NCI-H1092 (cell line): ENCODE measurements at regions not wholly inside any gene's neighbourhood (a gene's known extent, or its start where the extent isn't known, plus 50 kb on each side); places are given as distances from the start of the nearest gene placed in this dataset.

ENCODE experiments used
- DNase-seq: peaks from one replicate; lab custom pipeline; 2025; lab: John Stamatoyannopoulos, UW

DNA sequence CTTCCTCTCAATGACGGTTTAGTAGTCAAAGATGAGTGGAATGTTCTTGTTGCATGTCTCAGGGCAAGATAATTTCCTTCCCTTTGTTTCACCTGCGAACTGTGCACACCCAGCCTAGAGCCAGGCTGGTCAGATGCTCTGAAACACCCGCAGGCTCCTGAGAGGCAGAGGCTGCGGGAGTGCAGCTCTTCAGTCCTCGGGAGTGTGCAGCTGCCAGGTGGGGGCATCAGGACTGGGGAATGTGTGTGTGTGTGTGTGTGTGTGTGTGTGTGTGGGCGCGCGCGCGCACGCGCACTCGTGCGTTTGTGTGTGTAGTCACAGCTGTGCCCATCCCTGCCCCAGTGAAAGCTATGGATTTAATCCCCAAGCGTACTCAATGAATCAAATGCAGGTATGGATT lies 136.2 kb upstream of the NTM start:
- DNase-seq, result no peak

DNA sequence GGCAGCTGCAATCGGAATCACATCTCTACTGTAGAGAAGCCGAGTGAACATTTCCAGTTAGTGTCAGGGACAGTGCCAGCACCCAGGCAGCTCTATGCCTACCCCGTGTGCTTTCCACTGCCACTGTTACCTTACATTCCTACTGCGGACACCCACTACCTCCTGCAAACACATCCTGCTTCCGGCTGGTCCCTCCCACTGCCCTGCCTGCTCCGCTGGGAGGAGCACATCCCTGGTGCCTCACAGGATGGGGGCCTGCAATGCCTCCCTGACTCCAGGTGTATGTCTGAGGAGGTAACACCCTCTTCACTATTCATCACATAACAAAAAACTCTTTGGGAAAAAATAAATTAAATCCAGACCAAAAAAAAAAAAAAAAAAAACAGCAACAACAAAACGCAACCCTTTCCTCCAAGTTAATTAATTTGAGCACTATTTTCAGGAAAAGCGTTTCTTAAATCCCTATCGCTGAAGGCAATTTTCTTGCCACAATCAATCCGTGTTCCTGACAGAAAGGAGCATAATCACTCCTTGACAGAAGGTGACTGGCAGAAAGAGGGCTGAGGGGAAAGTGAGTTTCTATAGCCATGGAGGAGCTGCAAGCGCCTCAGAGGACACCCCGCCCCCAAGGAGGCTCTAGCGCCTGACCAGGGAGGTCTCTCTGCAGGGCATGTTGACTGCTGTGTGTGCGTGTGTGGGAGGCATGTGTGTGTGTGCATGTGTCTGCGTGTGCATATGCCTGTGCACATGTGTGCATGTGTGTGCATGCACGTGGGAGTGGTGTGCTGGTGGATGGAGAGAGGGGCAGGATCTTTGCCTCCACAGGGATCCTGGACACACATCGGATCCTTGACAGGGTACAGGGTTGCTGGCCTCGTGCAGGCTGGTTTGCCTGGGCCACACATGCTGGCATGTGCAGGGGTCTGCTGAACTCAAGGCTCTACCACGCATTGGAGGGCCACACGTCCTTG lies 134.8 kb upstream of the NTM start:
- DNase-seq, result no peak

- DNase-seq, result no peak
These were observed 130.0 kb upstream of the NTM start for GRCh38 chr11:131240421-131240820.

DNA sequence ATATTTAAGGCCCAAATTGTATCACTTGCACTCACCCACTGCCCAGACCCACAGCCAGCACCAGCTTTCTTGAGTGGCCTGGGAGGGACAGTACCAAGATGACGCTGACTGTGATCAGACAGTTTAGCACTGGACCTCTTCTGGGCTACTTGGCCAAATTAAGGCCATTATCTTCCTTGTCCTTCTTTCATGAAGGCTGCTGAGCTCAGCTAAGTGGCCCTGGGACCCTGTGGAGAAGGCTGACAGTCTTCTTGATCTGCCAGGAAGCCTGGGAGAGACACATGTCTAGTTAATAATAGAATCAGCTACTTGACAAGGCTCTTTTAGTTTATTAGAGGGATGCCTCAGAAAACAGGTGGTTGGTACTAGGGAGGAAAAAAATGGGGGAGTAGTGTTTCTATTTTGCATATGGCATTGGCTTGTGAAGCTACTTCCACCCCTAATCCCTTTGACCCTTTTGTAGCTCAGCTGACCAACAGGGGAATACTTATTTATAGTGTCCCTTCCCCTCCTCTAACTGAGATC lies 127.9 kb upstream of the NTM start:
- no peak for DNase-seq

- no peak for DNase-seq
These were observed 124.3 kb upstream of the NTM start for GRCh38 chr11:131246156-131246555.

GRCh38 chr11:131246663-131247062 lies 123.8 kb upstream of the NTM start:
- DNase-seq, result no peak

DNA sequence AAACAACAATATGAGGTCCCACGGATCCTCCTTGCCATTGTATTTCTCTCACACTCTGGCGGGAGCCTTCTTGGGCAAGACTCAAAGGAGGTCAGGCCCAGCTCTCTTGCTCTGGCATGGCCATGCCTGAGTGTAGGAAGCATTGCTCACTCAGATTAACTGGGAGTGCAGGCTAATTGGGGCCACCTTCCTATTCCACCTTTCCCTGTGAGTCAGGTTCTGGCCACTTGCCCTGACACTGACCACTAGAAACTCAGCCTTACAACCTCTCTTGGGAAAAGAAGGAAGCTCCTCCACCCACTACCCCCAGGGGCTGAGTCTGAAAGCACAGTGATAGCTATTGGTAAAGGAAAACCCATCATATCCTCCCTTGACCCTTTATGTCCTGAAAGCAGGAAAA lies 121.8 kb upstream of the NTM start:
- DNase-seq, result no peak

DNA sequence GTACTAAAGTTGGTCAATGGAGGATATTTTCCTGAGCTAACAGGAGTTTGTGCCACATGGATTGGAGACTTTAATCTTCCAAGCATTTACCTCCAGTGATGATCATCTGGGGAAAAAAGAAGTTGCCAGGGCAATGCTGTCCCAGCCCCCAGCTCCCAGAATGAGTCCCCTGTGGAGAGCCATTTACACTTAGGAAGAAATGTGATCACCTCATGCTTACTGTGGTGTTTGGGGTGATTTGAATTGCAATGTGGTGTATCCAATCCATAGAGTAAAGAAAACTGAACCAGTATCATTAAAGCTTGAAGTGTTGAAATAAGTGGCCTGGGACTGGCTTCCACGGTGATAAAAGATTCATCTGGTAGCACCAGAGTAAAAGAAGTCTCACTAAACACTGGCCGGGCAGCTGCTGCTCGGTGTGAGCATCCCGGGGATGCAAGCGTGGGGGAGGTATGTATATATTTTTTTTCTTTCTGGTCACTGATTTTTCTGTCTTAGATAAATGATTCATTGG lies 117.2 kb upstream of the NTM start:
- no peak for DNase-seq

- no peak for DNase-seq
These were observed 116.7 kb upstream of the NTM start for GRCh38 chr11:131253656-131254151.

DNA sequence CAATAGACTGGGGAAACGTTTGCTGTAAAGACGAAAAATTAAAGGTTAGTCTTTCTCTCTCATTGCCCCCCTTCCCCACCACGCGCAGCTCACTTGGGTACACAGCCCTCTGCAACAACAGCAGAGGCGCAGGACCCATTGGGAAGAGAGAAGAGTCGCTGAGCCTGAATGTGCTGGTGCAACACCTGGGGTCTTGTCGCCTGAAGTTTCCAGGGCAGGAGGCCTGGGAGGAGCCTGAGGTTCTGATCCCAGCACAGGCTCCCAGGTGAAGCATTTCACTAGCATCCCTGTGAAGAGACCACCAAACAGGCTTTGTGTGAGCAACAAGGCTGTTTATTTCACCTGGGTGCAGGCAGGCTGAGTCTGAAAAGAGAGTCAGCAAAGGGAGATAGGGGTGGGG lies 116.2 kb upstream of the NTM start:
- DNase-seq, result no peak

DNA sequence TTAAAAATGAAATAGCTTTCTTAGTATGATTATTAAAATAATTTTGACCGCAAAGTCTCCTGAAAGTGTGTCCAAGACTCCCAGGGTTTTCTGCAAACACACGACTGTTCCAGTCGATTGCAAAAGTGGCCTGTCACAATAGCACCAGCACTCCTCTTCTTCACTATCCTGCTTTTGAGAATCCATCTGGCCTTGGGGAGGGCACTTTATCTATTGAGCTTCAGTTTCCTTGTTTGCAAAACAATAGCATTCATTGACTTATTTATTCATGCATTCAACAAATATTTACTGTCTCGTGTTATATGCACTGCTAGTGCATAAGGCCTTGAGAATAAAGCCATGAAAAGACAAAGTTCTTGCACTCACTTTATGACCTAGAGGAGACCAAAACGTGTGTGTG lies 96.2 kb upstream of the NTM start:
- DNase-seq, result no peak

GRCh38 chr11:131275580-131275979 lies 94.8 kb upstream of the NTM start:
- DNase-seq, result no peak

DNA sequence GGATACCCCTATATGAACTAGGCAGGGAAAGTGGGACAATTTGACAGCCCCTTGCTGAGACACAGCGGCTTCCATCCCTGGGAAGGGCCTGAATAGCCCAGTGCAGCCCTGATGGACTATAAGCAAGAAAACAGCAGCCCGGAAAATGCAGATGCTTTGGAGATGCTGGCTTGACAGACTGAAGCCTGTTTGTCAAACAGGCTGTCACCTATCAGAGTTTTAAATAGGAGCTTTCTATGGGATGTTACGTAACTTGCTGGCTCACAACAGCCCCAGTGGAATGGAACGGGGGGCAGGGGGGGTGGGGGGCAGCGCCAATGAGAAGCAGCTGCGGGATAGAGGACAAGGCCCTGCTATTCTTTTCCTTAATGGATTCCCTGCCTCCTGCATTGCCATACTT lies 91.9 kb upstream of the NTM start:
- no peak for DNase-seq

DNA sequence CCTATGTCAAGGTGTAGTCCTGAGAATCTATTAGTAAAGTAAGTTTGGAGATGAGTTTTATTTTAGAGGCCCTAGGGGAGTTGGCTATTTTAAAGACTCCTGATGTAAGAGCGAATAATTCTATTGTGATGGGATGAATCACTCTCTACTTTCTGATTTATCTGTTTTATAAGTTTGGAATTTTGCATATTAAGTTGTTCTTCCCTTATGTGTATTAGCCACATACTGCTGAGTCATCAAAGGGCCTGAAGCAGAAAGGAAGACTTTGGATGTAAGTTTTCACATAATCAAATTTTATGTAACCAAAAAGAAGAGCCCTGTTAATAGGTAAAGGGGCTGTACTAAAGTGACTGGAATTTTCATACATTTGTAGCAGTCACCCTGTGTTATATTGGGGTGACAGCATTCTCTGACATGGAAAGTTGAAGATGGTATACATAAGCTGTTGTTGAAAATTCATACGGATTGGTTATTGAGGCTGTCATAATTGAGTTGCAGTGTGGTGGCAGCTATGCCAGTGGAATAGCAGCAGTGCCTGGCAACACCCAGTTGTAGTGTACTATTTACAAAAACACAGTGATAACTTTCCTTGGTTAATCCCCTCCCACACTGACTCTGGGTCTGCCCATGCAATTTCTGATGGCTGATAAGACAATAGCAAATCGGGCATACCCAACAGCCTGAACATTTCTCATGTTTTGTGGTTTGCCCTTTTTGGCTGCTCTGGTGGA lies 90.6 kb upstream of the NTM start:
- DNase-seq, result no peak

GRCh38 chr11:131281316-131281715 lies 89.1 kb upstream of the NTM start:
- no peak for DNase-seq

- no peak for DNase-seq
These were observed 86.4 kb upstream of the NTM start for GRCh38 chr11:131284041-131284440.

- DNase-seq, result no peak
These were observed 81.8 kb upstream of the NTM start for GRCh38 chr11:131288521-131289091.

DNA sequence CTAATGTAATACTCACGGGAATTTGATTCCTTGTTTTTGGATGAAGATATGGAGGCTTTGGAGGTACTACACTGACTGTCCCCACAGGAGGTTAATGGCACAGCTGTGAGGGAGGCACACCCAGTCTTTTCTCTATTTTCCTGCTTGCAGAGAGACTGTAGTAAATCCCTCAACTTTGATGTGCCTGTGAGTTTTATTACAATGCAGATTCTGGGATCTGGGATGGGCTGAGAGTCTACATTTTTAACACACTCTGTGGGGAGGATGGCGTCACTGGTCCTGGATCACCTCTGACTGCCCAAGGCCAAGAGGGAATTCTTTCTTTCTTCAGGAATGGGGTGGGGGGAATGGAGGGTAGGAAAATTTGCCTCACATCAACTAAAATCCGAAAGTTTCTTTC lies 80.2 kb upstream of the NTM start:
- DNase-seq, result no peak

- DNase-seq, result no peak
These were observed 74.4 kb upstream of the NTM start for GRCh38 chr11:131295986-131296385.

GRCh38 chr11:131297441-131297840 lies 73.0 kb upstream of the NTM start:
- no peak for DNase-seq

DNA sequence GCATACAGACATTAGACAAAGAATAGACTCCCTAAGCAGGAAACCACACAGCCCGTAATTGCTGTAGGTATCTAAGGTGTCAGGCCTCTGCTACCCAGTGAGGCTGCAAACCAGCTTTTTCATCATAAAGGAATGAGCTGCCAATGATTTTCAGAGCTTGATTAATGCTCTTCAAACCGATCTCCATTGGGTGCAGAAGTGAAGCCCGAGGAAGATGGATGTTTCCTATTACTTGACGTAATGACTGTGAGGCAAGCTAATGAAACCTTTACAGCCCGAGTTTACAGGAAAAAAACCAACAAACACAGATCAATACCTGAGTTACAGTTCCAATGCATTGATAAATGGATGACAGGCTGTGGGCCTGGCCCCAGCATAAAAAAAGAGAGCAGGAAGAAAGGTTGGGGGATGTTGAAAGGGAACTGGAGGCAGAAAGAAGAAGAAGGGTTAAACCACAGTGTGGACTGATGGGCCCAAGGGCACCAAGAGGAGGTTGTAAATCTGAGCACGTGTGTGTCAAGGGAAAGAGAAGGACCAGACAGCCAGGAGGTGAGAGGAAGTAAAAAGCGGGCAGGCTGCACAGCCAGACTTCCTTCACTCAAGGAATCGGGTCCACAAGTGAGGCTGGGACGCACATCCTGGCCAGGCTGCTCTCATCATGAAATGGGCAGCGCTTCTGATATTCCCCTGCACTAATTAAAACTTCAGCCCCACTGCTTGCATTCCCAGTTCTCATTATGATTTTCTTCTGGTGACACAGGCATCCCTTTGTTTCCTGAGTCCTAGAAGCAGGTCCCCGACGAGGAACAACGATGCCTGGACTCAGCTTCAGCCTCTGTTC lies 70.6 kb upstream of the NTM start:
- DNase-seq, result no peak

DNA sequence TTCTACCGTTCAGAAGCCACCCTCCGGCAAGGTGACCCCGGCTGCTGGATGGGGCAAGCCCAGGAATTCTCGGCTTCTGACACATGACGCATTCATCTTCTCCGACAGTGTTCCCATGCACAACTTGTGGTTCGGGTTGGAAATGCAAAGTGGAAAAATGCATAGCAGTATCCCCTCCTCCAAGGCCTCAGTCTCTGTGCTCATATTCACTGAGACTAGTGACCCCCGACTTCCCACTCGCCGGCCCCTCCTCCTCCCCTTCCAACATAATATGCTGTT lies 70.0 kb upstream of the NTM start:
- DNase-seq, result no peak
